Spleen (tissue), 11 donors: ENCODE measurements at regions not wholly inside any gene's neighbourhood (a gene's known extent, or its start where the extent isn't known, plus 50 kb on each side); places are given as distances from the start of the nearest gene placed in this dataset.

Source experiments
- DNase-seq: peaks from one replicate; pipeline ENCODE4 v3.0.0-alpha.2; 2020
- H3K27ac ChIP-seq, 8 donors: fragments of 200-600 bp; sonication (generic) in 7 of 8; 1 replicate in 4 of 8; 2 replicates in 4 of 8; pipeline versions ENCODE4 v1.5.0 to v1.8.0; 2016 to 2021; ENCODE audit warnings: inconsistent platforms in 4 of 8, mild to moderate bottlenecking in 4 of 8, moderate library complexity in 1 of 8
- H3K27me3 ChIP-seq, 7 donors: fragments of 200-600 bp; sonication (generic) in 6 of 7; replicated peaks in 1 of 7; 1 replicate in 4 of 7; 2 replicates in 3 of 7; pipeline versions ENCODE4 v1.5.0 to v1.8.0; 2016 to 2021; ENCODE audit warnings: inconsistent platforms in 3 of 7, mild to moderate bottlenecking in 1 of 7
- H3K36me3 ChIP-seq, 6 donors: fragments of 200-600 bp; sonication (generic) in 5 of 6; 1 replicate in 4 of 6; 2 replicates in 2 of 6; pipeline versions ENCODE4 v1.5.0 to v1.8.0; 2016 to 2021; ENCODE audit warnings: inconsistent platforms in 2 of 6
- H3K4me1 ChIP-seq, 6 donors: fragments of 200-600 bp; sonication (generic) in 5 of 6; 1 replicate in 3 of 6; 2 replicates in 3 of 6; pipeline versions ENCODE4 v1.5.0 to v1.8.0; 2016 to 2021; ENCODE audit warnings: inconsistent platforms in 3 of 6
- H3K4me3 ChIP-seq, 8 donors: fragments of 200-600 bp; sonication (generic) in 7 of 8; 1 replicate in 4 of 8; 2 replicates in 4 of 8; pipeline versions ENCODE4 v1.5.0 to v1.8.0; 2016 to 2021; ENCODE audit warnings: inconsistent platforms in 4 of 8, mild to moderate bottlenecking in 4 of 8, moderate library complexity in 2 of 8
- H3K9me3 ChIP-seq, 8 donors: fragments of 200-600 bp; sonication (generic) in 7 of 8; 1 replicate in 4 of 8; 2 replicates in 4 of 8; pipeline versions ENCODE4 v1.5.0 to v1.8.0; 2016 to 2021; ENCODE audit warnings: inconsistent platforms in 4 of 8
- CTCF ChIP-seq, 11 experiments: fragments of 200-600 bp in 7 of 11; fragments of 450-650 bp in 4 of 11; sonication (generic) in 4 of 11; IDR thresholded peaks in 8 of 11; conservative IDR thresholded peaks in 3 of 11; 1 replicate in 7 of 11; 2 replicates in 4 of 11; pipeline versions ENCODE4 v1.4.0 to v1.8.0; 2016 to 2021; ENCODE audit warnings: antibody characterized with exemption in 11 of 11, inconsistent platforms in 4 of 11, mild to moderate bottlenecking in 1 of 11
- POLR2A ChIP-seq, 3 donors: fragments of 450-650 bp; IDR thresholded peaks; one replicate each; pipeline ENCODE4 v1.5.1; 2017; ENCODE audit warnings: antibody characterized with exemption in 3 of 3, mild to moderate bottlenecking in 1 of 3
- POLR2AphosphoS5 ChIP-seq, 3 donors: sonication (generic); formaldehyde crosslinking; IDR thresholded peaks; one replicate each; pipeline ENCODE4 v1.5.1; 2017; ENCODE audit warnings: antibody characterized with exemption in 3 of 3
- WGBS, 5 donors: extraction: QIAGEN DNeasy Blood & Tissue Kit in 3 of 5; methylation state at CpG; one replicate each; pipeline versions ENCODE4 v1.1.5 to v1.1.7; 2013 to 2018; 5-methylcytosine and 5-hydroxymethylcytosine counted together
- intact Hi-C: fragments of 100-400 bp; cut with DNase I; formaldehyde crosslinking; loops from one replicate; pipeline ENCODE4 v1.15.0; 2023; ENCODE audit warnings: low total_unique reads
- donor health status: healthy with polysubstance abuse.
- donor health status: DM: no; HTN: no; CAD: no; lungs with moderate emphysema.
- donor health status: DM: no; HTN: no; CAD: no.
- donor health status: Bipolar disorder and iron deficiency.
- donor health status: healthy.
- donor health status: DM: no; HTN: no; CAD: no.
- donor health status: DM: yes; HTN: yes; CAD: no.

GRCh38 chr11:128375961-128376360 is 211.4 kb downstream of the ETS1 start:
- Histone ChIP-seq H3K27ac (no peak overlapping the region), H3K27me3 (no peaks in the 10 kb centered on the region), H3K9me3 (peaks cover 0 to 4% (median 0%) of the 10 kb centered on the region in 8 donors), H3K4me1 (peaks cover 0 to 9% (median 0%) of the 10 kb centered on the region in 6 donors), H3K36me3 (no peaks in the 10 kb centered on the region), H3K4me3 (no peak overlapping the region)
- no peak for DNase-seq
- intact Hi-C loops: no loop called here
- TF ChIP-seq POLR2A (IDR thresholded peaks at IDR 0.05) (no peak), CTCF (IDR thresholded peaks at IDR 0.05 in 8 of 11, conservative IDR thresholded peaks at IDR 0.05 in 3 of 11) (no peak)
- 4 to 16% (median 11%) methylated on average over 1 of the region's 1 CpG for WGBS, 5 donors

- peak overlapping the region in 2 of 8 donors; percentile 28 to 50 for H3K27ac ChIP-seq
- no peaks in the 10 kb centered on the region for H3K27me3 ChIP-seq
- peaks cover 0 to 4% (median 0%) of the 10 kb centered on the region in 8 donors for H3K9me3 ChIP-seq
- H3K36me3 ChIP-seq: no peaks in the 10 kb centered on the region
- peaks cover 0 to 9% (median 0%) of the 10 kb centered on the region in 6 donors for H3K4me1 ChIP-seq
- 43 to 73% (median 55%) methylated on average over 3 of the region's 3 CpGs for WGBS, 5 donors
- TF ChIP-seq CTCF (IDR thresholded peaks at IDR 0.05 in 8 of 11, conservative IDR thresholded peaks at IDR 0.05 in 3 of 11) (no peak), POLR2AphosphoS5 (IDR thresholded peaks at IDR 0.05) (no peak), POLR2A (IDR thresholded peaks at IDR 0.05) (no peak)
- DNase-seq: no peak
- H3K4me3 ChIP-seq: peak overlapping the region in 1 of 8 donors; percentile 22
- intact Hi-C loops: no loop called here
Measured at GRCh38 chr11:128374026-128374425, 213.3 kb downstream of the ETS1 start.

- no peaks in the 10 kb centered on the region for H3K27me3 ChIP-seq
- DNase-seq: no peak
- H3K4me1 ChIP-seq: peaks cover 0 to 10% (median under 1%) of the 10 kb centered on the region in 6 donors
- TF ChIP-seq CTCF (IDR thresholded peaks at IDR 0.05 in 8 of 11, conservative IDR thresholded peaks at IDR 0.05 in 3 of 11): no peak
- no peak for TF ChIP-seq POLR2A (IDR thresholded peaks at IDR 0.05)
- no peak for TF ChIP-seq POLR2AphosphoS5 (IDR thresholded peaks at IDR 0.05)
- H3K27ac ChIP-seq: no peak overlapping the region
- H3K9me3 ChIP-seq: peaks cover 0 to 4% (median 0%) of the 10 kb centered on the region in 8 donors
- no peak overlapping the region for H3K4me3 ChIP-seq
- WGBS, 5 donors: 92 to 97% (median 94%) methylated on average over 1 of the region's 1 CpG
- intact Hi-C loops: no loop called here
- H3K36me3 ChIP-seq: no peaks in the 10 kb centered on the region
Measured at GRCh38 chr11:128372977-128373376, 214.4 kb downstream of the ETS1 start.

- 56 to 80% (median 74%) methylated on average over 10 of the region's 10 CpGs for WGBS, 5 donors
- H3K9me3 ChIP-seq: no peaks in the 10 kb centered on the region
- peak overlapping the region in 2 of 8 donors; percentile 35 to 37 for H3K27ac ChIP-seq
- no peaks in the 10 kb centered on the region for H3K27me3 ChIP-seq
- no peak for DNase-seq
- H3K4me3 ChIP-seq: peak overlapping the region in 1 of 8 donors; percentile 30
- peaks cover 0 to 9% (median 2%) of the 10 kb centered on the region in 6 donors for H3K4me1 ChIP-seq
- TF ChIP-seq POLR2AphosphoS5 (IDR thresholded peaks at IDR 0.05) (no peak), CTCF (IDR thresholded peaks at IDR 0.05 in 8 of 11, conservative IDR thresholded peaks at IDR 0.05 in 3 of 11) (no peak), POLR2A (IDR thresholded peaks at IDR 0.05) (no peak)
- intact Hi-C loops: no loop called here
- no peaks in the 10 kb centered on the region for H3K36me3 ChIP-seq
Measured at GRCh38 chr11:128367573-128367972, 219.8 kb downstream of the ETS1 start.
